GM12874 (cell line): ENCODE measurements at regions not wholly inside any gene's neighbourhood (a gene's known extent, or its start where the extent isn't known, plus 50 kb on each side); places are given as distances from the start of the nearest gene placed in this dataset.
A peak's percentile ranks its signal among the peaks of the same experiment; 100 is the strongest.

Source experiments
- CTCF ChIP-seq: IDR thresholded peaks from 2 replicates; pipeline ENCODE4 v1.5.1; 2011; ENCODE audit warnings: low read depth, mild to moderate bottlenecking, control low read depth, low read length, moderate library complexity; ENCODE audit not compliant: insufficient read depth

DNA sequence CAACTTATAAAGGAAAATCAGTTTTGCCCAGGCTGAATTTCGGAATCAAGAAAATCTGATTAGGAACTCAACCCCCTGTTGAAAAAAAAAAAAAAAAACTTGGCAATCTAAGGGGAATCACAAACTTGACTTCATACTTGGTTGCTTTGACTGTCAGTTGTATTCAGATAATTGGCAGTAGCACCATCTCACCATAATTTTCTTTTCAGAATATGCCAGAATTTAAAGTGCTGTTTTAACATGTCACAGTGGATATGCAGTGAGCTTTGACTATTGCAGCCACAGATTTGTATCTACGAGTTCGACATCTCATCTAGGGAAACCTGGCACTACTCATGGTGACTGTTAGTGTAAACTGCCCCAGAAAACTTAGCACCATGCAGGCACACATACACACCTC is 761.4 kb upstream of the KLHL29 start:
- TF ChIP-seq CTCF: no peak

DNA sequence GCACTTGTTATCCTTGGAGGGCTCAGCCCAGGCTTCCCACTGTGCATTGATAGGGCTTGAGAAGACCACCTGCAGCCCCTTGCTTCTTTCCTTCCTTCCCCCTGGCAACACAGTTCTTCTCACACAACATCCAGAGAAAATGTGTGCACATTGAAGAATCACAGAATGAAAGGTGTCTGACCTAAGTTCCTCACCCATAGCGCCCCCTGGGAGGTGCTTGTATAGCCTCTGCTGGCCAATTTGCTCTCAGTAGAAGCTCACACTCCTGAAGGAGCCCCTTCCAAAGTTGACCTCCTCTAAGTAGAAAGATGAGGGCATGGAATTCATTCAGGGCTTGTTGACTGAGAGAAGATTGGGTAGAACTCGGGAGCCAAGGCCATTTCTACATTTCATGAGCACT is 758.4 kb upstream of the KLHL29 start:
- peak; percentile 38 for TF ChIP-seq CTCF

- no peak for TF ChIP-seq CTCF
Measured at GRCh38 chr2:22628221-22628620, 756.8 kb upstream of the KLHL29 start.

DNA sequence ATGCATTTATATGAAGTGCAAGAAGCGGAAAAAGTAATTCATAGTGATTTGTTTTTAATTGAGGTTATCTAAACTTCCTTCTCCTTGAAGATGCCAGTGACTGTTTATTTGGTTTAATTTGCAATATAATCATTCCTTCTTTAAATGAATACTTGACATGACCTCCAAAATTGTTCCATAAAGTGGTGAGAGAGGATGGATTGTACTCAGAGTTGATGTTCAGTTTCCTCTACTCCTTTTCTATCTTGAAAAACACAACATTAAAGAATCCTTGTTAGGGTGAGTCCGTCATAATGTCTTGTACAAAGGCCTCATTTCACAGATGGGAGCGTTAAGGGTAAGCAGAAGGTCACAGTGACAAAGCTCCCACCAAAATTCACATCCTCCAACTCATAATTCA is 756.1 kb upstream of the KLHL29 start:
- no peak for TF ChIP-seq CTCF

GRCh38 chr2:22634167-22634566 is 750.8 kb upstream of the KLHL29 start:
- TF ChIP-seq CTCF: no peak

DNA sequence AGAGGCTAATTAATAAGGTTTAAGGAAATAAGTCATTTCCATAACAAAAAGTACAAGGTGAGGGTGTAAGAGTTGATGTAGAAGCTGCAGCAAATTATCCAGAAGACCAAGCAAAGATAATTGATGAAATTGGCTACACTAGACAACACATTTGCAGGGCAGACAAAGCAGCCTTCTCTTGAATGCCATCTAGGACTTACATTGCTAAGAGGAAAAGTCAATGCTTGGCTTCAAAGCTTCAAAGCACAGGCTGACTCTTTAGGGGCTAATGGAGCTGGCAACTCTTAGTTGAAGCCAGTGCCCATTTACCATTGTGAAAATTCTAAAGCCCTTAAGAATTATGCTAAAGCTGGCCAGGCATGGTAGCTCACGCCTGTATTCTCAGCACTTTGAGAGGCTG is 728.6 kb upstream of the KLHL29 start:
- no peak for TF ChIP-seq CTCF

GRCh38 chr2:22673529-22673928 is 711.5 kb upstream of the KLHL29 start:
- no peak for TF ChIP-seq CTCF

DNA sequence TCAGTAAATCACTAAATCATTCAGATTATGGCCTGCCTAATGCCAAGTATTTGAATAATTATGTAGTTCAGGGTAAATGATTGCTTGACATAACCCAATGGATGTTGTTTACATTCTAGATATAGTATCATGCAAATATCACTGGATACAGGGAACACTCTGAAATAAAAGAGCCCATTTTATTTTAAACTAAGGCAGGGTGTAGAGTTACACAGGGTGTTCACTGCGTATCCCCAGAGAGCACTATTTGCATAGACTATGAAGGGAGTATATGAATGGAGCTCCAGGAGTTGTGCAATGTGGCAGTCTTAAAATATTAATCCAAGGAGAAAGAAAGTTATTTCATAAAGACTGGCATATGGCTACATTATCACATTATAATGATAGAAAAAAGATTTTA is 701.1 kb upstream of the KLHL29 start:
- no peak for TF ChIP-seq CTCF
